Central memory CD4-positive, alpha-beta T cell (primary cell): ENCODE measurements at regions not wholly inside any gene's neighbourhood (a gene's known extent, or its start where the extent isn't known, plus 50 kb on each side); places are given as distances from the start of the nearest gene placed in this dataset.

Experiments
- DNase-seq: peaks from one replicate; pipeline ENCODE4 v3.0.0; 2022

GRCh38 chr10:44827431-44828006, 83.6 kb upstream of the TMEM72 start:
- DNase-seq, result no peak

GRCh38 chr10:44828508-44829142, 82.5 kb upstream of the TMEM72 start:
- no peak for DNase-seq

- no peak for DNase-seq
Measured at GRCh38 chr10:44829426-44829825, 81.7 kb upstream of the TMEM72 start.

GRCh38 chr10:44830022-44830421, 81.1 kb upstream of the TMEM72 start:
- DNase-seq, result no peak

- no peak for DNase-seq
Measured at GRCh38 chr10:44831581-44831980, 79.6 kb upstream of the TMEM72 start.

GRCh38 chr10:44832595-44833390, 78.3 kb upstream of the TMEM72 start:
- DNase-seq, result no peak

- no peak for DNase-seq
Measured at GRCh38 chr10:44834131-44834530, 77.0 kb upstream of the TMEM72 start.

- no peak for DNase-seq
Measured at GRCh38 chr10:44835300-44835699, 75.8 kb upstream of the TMEM72 start.

GRCh38 chr10:44843484-44843883, 67.7 kb upstream of the TMEM72 start:
- DNase-seq, result no peak

- no peak for DNase-seq
Measured at GRCh38 chr10:44845361-44846175, 65.6 kb upstream of the TMEM72 start.

- no peak for DNase-seq
Measured at GRCh38 chr10:44847110-44847509, 64.0 kb upstream of the TMEM72 start.

- no peak for DNase-seq
Measured at GRCh38 chr10:44848211-44848610, 62.9 kb upstream of the TMEM72 start.

GRCh38 chr10:44849936-44850335, 61.2 kb upstream of the TMEM72 start:
- no peak for DNase-seq

- DNase-seq, result no peak
Measured at GRCh38 chr10:44850356-44850934, 60.7 kb upstream of the TMEM72 start.

GRCh38 chr10:44851413-44851812, 59.7 kb upstream of the TMEM72 start:
- DNase-seq, result no peak

GRCh38 chr10:44851881-44852280, 59.3 kb upstream of the TMEM72 start:
- no peak for DNase-seq

- DNase-seq, result no peak
Measured at GRCh38 chr10:44853148-44853734, 57.9 kb upstream of the TMEM72 start.

- DNase-seq, result no peak
Measured at GRCh38 chr10:44853796-44854195, 57.3 kb upstream of the TMEM72 start.

- DNase-seq, result no peak
Measured at GRCh38 chr10:44854693-44855350, 56.3 kb upstream of the TMEM72 start.

- no peak for DNase-seq
Measured at GRCh38 chr10:44856696-44857095, 54.4 kb upstream of the TMEM72 start.

GRCh38 chr10:44857363-44858016, 53.6 kb upstream of the TMEM72 start:
- DNase-seq, result peak; percentile 14
